SK-N-MC (cell line): ENCODE measurements at regions not wholly inside any gene's neighbourhood (a gene's known extent, or its start where the extent isn't known, plus 50 kb on each side); places are given as distances from the start of the nearest gene placed in this dataset.

Experiments used
- EZH2 ChIP-seq: fragments of 200-600 bp; sonication (generic); IDR thresholded peaks from one replicate; pipeline ENCODE4 v1.6.1; 2017; ENCODE audit warnings: antibody characterized with exemption
- POLR2AphosphoS5 ChIP-seq: IDR thresholded peaks from 2 replicates; pipeline ENCODE4 v1.6.1; 2012; ENCODE audit warnings: mild to moderate bottlenecking, low read depth, low read length, borderline replicate concordance

GRCh38 chr10:118148247-118148646, 101.5 kb upstream of the RAB11FIP2 start:
- TF ChIP-seq EZH2 (no peak), POLR2AphosphoS5 (no peak)
